ENCODE measurements at regions not wholly inside any gene's neighbourhood (a gene's known extent, or its start where the extent isn't known, plus 50 kb on each side); places are given as distances from the start of the nearest gene placed in this dataset.

- Histone ChIP-seq H3K36me3 (ENCODE audit: low read depth) (no peaks in the 10 kb centered on the region), H3K4me1 (ENCODE audit: low read depth) (no peaks in the 10 kb centered on the region), H3K4me3 (no peak overlapping the region), H3K9me3 (no peaks in the 10 kb centered on the region)
- DNase-seq (no peak), ATAC-seq (no peak)
- no peak for TF ChIP-seq CTCF (IDR thresholded peaks at IDR 0.05)
- intact Hi-C loops (cut with DNase I, micrococcal nuclease) = no loop called here
Observed at GRCh38 chr4:65126200-65126599, 544.1 kb downstream of the EPHA5 start.

GRCh38 chr4:65120287-65120686 is 550.0 kb downstream of the EPHA5 start:
- DNase-seq = no peak
- no peaks in the 10 kb centered on the region for H3K9me3 ChIP-seq
- TF ChIP-seq CTCF (IDR thresholded peaks at IDR 0.05) = no peak
- no peak overlapping the region for H3K4me3 ChIP-seq
- H3K4me1 ChIP-seq (ENCODE audit: low read depth) = no peaks in the 10 kb centered on the region
- intact Hi-C loops (cut with DNase I, micrococcal nuclease) = no loop called here
- H3K36me3 ChIP-seq (ENCODE audit: low read depth) = no peaks in the 10 kb centered on the region
- ATAC-seq = no peak

- no peak for TF ChIP-seq CTCF (IDR thresholded peaks at IDR 0.05)
- Histone ChIP-seq H3K9me3 (no peaks in the 10 kb centered on the region), H3K4me1 (ENCODE audit: low read depth) (no peaks in the 10 kb centered on the region), H3K36me3 (ENCODE audit: low read depth) (no peaks in the 10 kb centered on the region), H3K4me3 (no peak overlapping the region)
- DNase-seq (no peak), ATAC-seq (no peak)
- intact Hi-C loops (cut with DNase I, micrococcal nuclease) = no loop called here
Observed at GRCh38 chr4:65102419-65102818, 567.9 kb downstream of the EPHA5 start.

GRCh38 chr4:65096630-65097029 is 573.7 kb downstream of the EPHA5 start:
- Histone ChIP-seq H3K9me3 (peaks cover 4% of the 10 kb centered on the region), H3K36me3 (ENCODE audit: low read depth) (no peaks in the 10 kb centered on the region), H3K4me3 (no peak overlapping the region), H3K4me1 (ENCODE audit: low read depth) (no peaks in the 10 kb centered on the region)
- ATAC-seq (no peak), DNase-seq (no peak)
- intact Hi-C loops (cut with DNase I, micrococcal nuclease) = no loop called here
- no peak for TF ChIP-seq CTCF (IDR thresholded peaks at IDR 0.05)

GRCh38 chr4:65089666-65090065 is 580.6 kb downstream of the EPHA5 start:
- Histone ChIP-seq H3K9me3 (peaks cover 2% of the 10 kb centered on the region), H3K36me3 (ENCODE audit: low read depth) (no peaks in the 10 kb centered on the region), H3K4me1 (ENCODE audit: low read depth) (no peaks in the 10 kb centered on the region), H3K4me3 (no peak overlapping the region)
- intact Hi-C loops (cut with DNase I, micrococcal nuclease) = no loop called here
- TF ChIP-seq CTCF (IDR thresholded peaks at IDR 0.05) = no peak
- ATAC-seq (no peak), DNase-seq (no peak)

GRCh38 chr4:65083076-65083475 is 587.2 kb downstream of the EPHA5 start:
- ATAC-seq = no peak
- no peak for TF ChIP-seq CTCF (IDR thresholded peaks at IDR 0.05)
- no peak for DNase-seq
- intact Hi-C loops (cut with DNase I, micrococcal nuclease) = no loop called here
- Histone ChIP-seq H3K4me1 (ENCODE audit: low read depth) (no peaks in the 10 kb centered on the region), H3K36me3 (ENCODE audit: low read depth) (no peaks in the 10 kb centered on the region), H3K9me3 (peaks cover 2% of the 10 kb centered on the region), H3K4me3 (no peak overlapping the region)

Measured in mucosa of descending colon (tissue), 3 donors.